Ovary (tissue), 7 donors: ENCODE measurements at regions not wholly inside any gene's neighbourhood (a gene's known extent, or its start where the extent isn't known, plus 50 kb on each side); places are given as distances from the start of the nearest gene placed in this dataset.
"Not testable (repeated sequence)": the region's sequence is repeated elsewhere in the genome, so short reads cannot be mapped to it uniquely, and the experiment has no call there.

Experiments used
- DNase-seq, 5 donors: peaks; one replicate each; pipeline ENCODE4 v3.0.0-alpha.2; 2019 to 2020
- H3K27ac ChIP-seq, 2 donors: fragments of 200-600 bp; one replicate each; pipeline versions ENCODE4 v1.5.1 to v1.8.0; 2019 to 2022
- H3K27me3 ChIP-seq: fragments of 200-600 bp; one replicate; pipeline ENCODE4 v1.8.0; 2022
- H3K36me3 ChIP-seq: fragments of 200-600 bp; sonication (generic); one replicate; pipeline ENCODE4 v1.5.1; 2019
- H3K4me1 ChIP-seq: one replicate; pipeline ENCODE4 v1.8.1; 2013; ENCODE audit warnings: mild to moderate bottlenecking, moderate library complexity; ENCODE audit not compliant: insufficient read depth
- H3K4me3 ChIP-seq: fragments of 200-600 bp; sonication (generic); one replicate; pipeline ENCODE4 v1.5.1; 2017
- H3K9me3 ChIP-seq, 2 donors: fragments of 200-600 bp in 1 of 2; sonication (generic) in 1 of 2; one replicate each; pipeline versions ENCODE4 v1.5.1 to v1.8.1; 2013 to 2019; ENCODE audit warnings: mild to moderate bottlenecking in 1 of 2, moderate library complexity in 1 of 2
- CTCF ChIP-seq, 3 donors: fragments of 450-650 bp in 2 of 3; fragments of 200-600 bp in 1 of 3; IDR thresholded peaks; one replicate each; pipeline versions ENCODE4 v1.5.1 to v1.8.0; 2016 to 2022; ENCODE audit warnings: antibody characterized with exemption in 3 of 3, mild to moderate bottlenecking in 1 of 3
- EP300 ChIP-seq: sonication (generic); formaldehyde crosslinking; IDR thresholded peaks from one replicate; pipeline ENCODE4 v1.6.1; 2017; ENCODE audit warnings: antibody characterized with exemption
- POLR2A ChIP-seq: fragments of 450-650 bp; IDR thresholded peaks from one replicate; pipeline ENCODE4 v1.6.1; 2017; ENCODE audit warnings: antibody characterized with exemption, mild to moderate bottlenecking, moderate library complexity
- WGBS, 3 donors: extraction: QIAGEN DNeasy Blood & Tissue Kit in 1 of 3; methylation state at CpG; one replicate each; pipeline versions ENCODE4 v1.1.5 to v1.1.7; 2013 to 2017; 5-methylcytosine and 5-hydroxymethylcytosine counted together
- intact Hi-C, 4 donors: fragments of 100-400 bp; cut with DNase I; formaldehyde crosslinking; loops; one replicate each; pipeline versions ENCODE4 v1.11.0 to v1.15.1; 2022 to 2023
- donor health status: DM: no; HTN: no; CAD: no; lungs with moderate emphysema.
- donor health status: DM: no; HTN: no; CAD: no.
- donor health status: Bipolar disorder and iron deficiency.
- donor health status: DM: no; HTN: no; CAD: no.
- donor health status: DM: yes; HTN: yes; CAD: no.

- H3K9me3 ChIP-seq, result no peaks in the 10 kb centered on the region
Observed at GRCh38 chr4:132493476-132493875, 655.6 kb upstream of the PCDH10 start.

GRCh38 chr4:132495267-132495812 lies 653.8 kb upstream of the PCDH10 start:
- 66 to 70% (median 69%) methylated on average over 9 of the region's 9 CpGs for WGBS, 3 donors
- H3K4me1 ChIP-seq, DNase-seq, H3K9me3 ChIP-seq, H3K27ac ChIP-seq, H3K27me3 ChIP-seq, H3K4me3 ChIP-seq, H3K36me3 ChIP-seq, intact Hi-C loops: not testable (repeated sequence)

More at GRCh38 chr4:132493476-132493875, 655.6 kb upstream of the PCDH10 start:
- no peaks in the 10 kb centered on the region for H3K27me3 ChIP-seq
- no peaks in the 10 kb centered on the region for H3K4me1 ChIP-seq
- H3K27ac ChIP-seq, result no peak overlapping the region
- no peaks in the 10 kb centered on the region for H3K36me3 ChIP-seq
- no peak overlapping the region for H3K4me3 ChIP-seq
- intact Hi-C loops, result no loop called here
- DNase-seq, result no peak
- TF ChIP-seq POLR2A (no peak), CTCF (IDR thresholded peaks at IDR 0.05) (no peak), EP300 (no peak)

- H3K27ac ChIP-seq, result no peak overlapping the region
- H3K4me3 ChIP-seq, result no peak overlapping the region
- no peaks in the 10 kb centered on the region for H3K27me3 ChIP-seq
- DNase-seq, result no peak
- 63 to 84% (median 83%) methylated on average over 2 of the region's 2 CpGs for WGBS, 3 donors
- intact Hi-C loops, result no loop called here
- TF ChIP-seq EP300 (no peak), CTCF (IDR thresholded peaks at IDR 0.05) (no peak), POLR2A (no peak)
- no peaks in the 10 kb centered on the region for H3K4me1 ChIP-seq
- no peaks in the 10 kb centered on the region for H3K36me3 ChIP-seq
- no peaks in the 10 kb centered on the region for H3K9me3 ChIP-seq
Observed at GRCh38 chr4:132498215-132498614, 650.9 kb upstream of the PCDH10 start.

- Histone ChIP-seq H3K27me3 (no peaks in the 10 kb centered on the region), H3K4me3 (no peak overlapping the region), H3K9me3 (no peaks in the 10 kb centered on the region), H3K27ac (no peak overlapping the region), H3K36me3 (no peaks in the 10 kb centered on the region), H3K4me1 (no peaks in the 10 kb centered on the region)
- no peak for TF ChIP-seq EP300
- no peak for TF ChIP-seq CTCF (IDR thresholded peaks at IDR 0.05)
- TF ChIP-seq POLR2A, result no peak
- intact Hi-C loops, result no loop called here
- DNase-seq, result no peak
Observed at GRCh38 chr4:132502096-132502552, 647.0 kb upstream of the PCDH10 start.

- no peak for TF ChIP-seq POLR2A
- TF ChIP-seq EP300, result no peak
- no peak for TF ChIP-seq CTCF (IDR thresholded peaks at IDR 0.05)
- 75 to 81% (median 76%) methylated on average over 2 of the region's 2 CpGs for WGBS, 3 donors
- H3K4me3 ChIP-seq, result no peak overlapping the region
- H3K27me3 ChIP-seq, result no peaks in the 10 kb centered on the region
- H3K27ac ChIP-seq, result no peak overlapping the region
- DNase-seq, result no peak
- intact Hi-C loops, result no loop called here
- no peaks in the 10 kb centered on the region for H3K4me1 ChIP-seq
- no peaks in the 10 kb centered on the region for H3K36me3 ChIP-seq
- H3K9me3 ChIP-seq, result no peaks in the 10 kb centered on the region
Observed at GRCh38 chr4:132504438-132504837, 644.7 kb upstream of the PCDH10 start.
